HEK293 (cell line): ENCODE measurements at regions not wholly inside any gene's neighbourhood (a gene's known extent, or its start where the extent isn't known, plus 50 kb on each side); places are given as distances from the start of the nearest gene placed in this dataset.

Experiments used
- CTCF ChIP-seq: fragments of 450-650 bp; formaldehyde crosslinking; IDR thresholded peaks from 2 replicates; pipeline ENCODE4 v1.5.1; 2016; ENCODE audit warnings: missing biosample characterization, missing genetic modification characterization
- HOXD13 ChIP-seq: sonication (generic); formaldehyde crosslinking; IDR thresholded peaks from 2 replicates; pipeline ENCODE4 v1.8.0; 2022; ENCODE audit warnings: missing genetic modification reagents, borderline replicate concordance
- PBX3 ChIP-seq: sonication (generic); formaldehyde crosslinking; IDR thresholded peaks from 2 replicates; pipeline ENCODE4 v1.8.1; 2022; ENCODE audit warnings: mild to moderate bottlenecking, moderate library complexity, missing genetic modification reagents
- PRDM10 ChIP-seq: fragments of 450-650 bp; formaldehyde crosslinking; IDR thresholded peaks from 2 replicates; pipeline ENCODE4 v1.5.1; 2016; ENCODE audit warnings: missing biosample characterization, missing genetic modification characterization
- PRDM2 ChIP-seq: fragments of 450-650 bp; formaldehyde crosslinking; IDR thresholded peaks from 2 replicates; pipeline ENCODE4 v1.5.1; 2016; ENCODE audit warnings: missing biosample characterization, missing genetic modification characterization, borderline replicate concordance
- SP3 ChIP-seq: fragments of 450-650 bp; formaldehyde crosslinking; IDR thresholded peaks from 2 replicates; pipeline ENCODE4 v1.5.1; 2016; ENCODE audit warnings: missing biosample characterization, missing genetic modification characterization
- WT1 ChIP-seq: fragments of 450-650 bp; formaldehyde crosslinking; IDR thresholded peaks from 2 replicates; pipeline ENCODE4 v1.5.1; 2016; ENCODE audit warnings: missing biosample characterization, missing genetic modification characterization
- YY1 ChIP-seq: fragments of 450-650 bp; formaldehyde crosslinking; IDR thresholded peaks from 2 replicates; pipeline ENCODE4 v1.5.1; 2018; ENCODE audit warnings: missing biosample characterization, missing genetic modification characterization
- ZBTB1 ChIP-seq: fragments of 450-650 bp; formaldehyde crosslinking; IDR thresholded peaks from 2 replicates; pipeline ENCODE4 v1.5.1; 2016; ENCODE audit warnings: missing biosample characterization, missing genetic modification characterization
- ZBTB20 ChIP-seq: fragments of 450-650 bp; formaldehyde crosslinking; IDR thresholded peaks from 2 replicates; pipeline ENCODE4 v1.5.1; 2016; ENCODE audit warnings: missing biosample characterization, missing genetic modification characterization
- ZBTB7A ChIP-seq: fragments of 450-650 bp; formaldehyde crosslinking; IDR thresholded peaks from 2 replicates; pipeline ENCODE4 v1.5.1; 2016; ENCODE audit warnings: low read depth, missing biosample characterization, missing genetic modification characterization
- ZNF2 ChIP-seq: fragments of 450-650 bp; formaldehyde crosslinking; IDR thresholded peaks from 2 replicates; pipeline ENCODE4 v1.5.1; 2016; ENCODE audit warnings: missing biosample characterization, missing genetic modification characterization
- ZNF23 ChIP-seq: fragments of 450-650 bp; formaldehyde crosslinking; IDR thresholded peaks from 2 replicates; pipeline ENCODE4 v1.5.1; 2016; ENCODE audit warnings: missing biosample characterization, missing genetic modification characterization, borderline replicate concordance
- ZNF239 ChIP-seq: fragments of 450-650 bp; formaldehyde crosslinking; IDR thresholded peaks from 2 replicates; pipeline ENCODE4 v1.5.1; 2016; ENCODE audit warnings: missing biosample characterization, missing genetic modification characterization

GRCh38 chr4:45410701-45411210 is 684.4 kb upstream of the GNPDA2 start:
- no peak for TF ChIP-seq ZBTB1 (tag by site-specific recombination)
- no peak for TF ChIP-seq CTCF (tag by site-specific recombination)
- no peak for TF ChIP-seq ZNF239 (tag by site-specific recombination)
- no peak for TF ChIP-seq WT1 (tag by site-specific recombination)
- no peak for TF ChIP-seq PRDM10
- TF ChIP-seq ZNF2 (tag by site-specific recombination): no peak
- TF ChIP-seq PBX3 (CRISPR knock-in tag): no peak
- no peak for TF ChIP-seq ZBTB20 (tag by site-specific recombination)
- no peak for TF ChIP-seq ZNF23 (tag by site-specific recombination)
- TF ChIP-seq SP3 (tag by site-specific recombination): no peak
- TF ChIP-seq PRDM2: no peak
- no peak for TF ChIP-seq YY1 (tag by site-specific recombination)
- no peak for TF ChIP-seq HOXD13 (CRISPR knock-in tag)
- TF ChIP-seq ZBTB7A (tag by site-specific recombination): no peak
